22Rv1 (cell line): ENCODE measurements at regions not wholly inside any gene's neighbourhood (a gene's known extent, or its start where the extent isn't known, plus 50 kb on each side); places are given as distances from the start of the nearest gene placed in this dataset.

Source experiments
- ZFX ChIP-seq: fragments of 450-650 bp; IDR thresholded peaks from 2 replicates; pipeline ENCODE4 v1.6.1; 2017; ENCODE audit warnings: antibody characterized with exemption, borderline replicate concordance
- TF ChIP-seq, protein P1 (sequence below): fragments of 450-650 bp; IDR thresholded peaks from 2 replicates; pipeline ENCODE4 v1.5.1; 2017; ENCODE audit warnings: mild to moderate bottlenecking

GRCh38 chr2:7945026-7945425 is 736.8 kb upstream of the ID2 start:
- TF ChIP-seq, protein P1, sequence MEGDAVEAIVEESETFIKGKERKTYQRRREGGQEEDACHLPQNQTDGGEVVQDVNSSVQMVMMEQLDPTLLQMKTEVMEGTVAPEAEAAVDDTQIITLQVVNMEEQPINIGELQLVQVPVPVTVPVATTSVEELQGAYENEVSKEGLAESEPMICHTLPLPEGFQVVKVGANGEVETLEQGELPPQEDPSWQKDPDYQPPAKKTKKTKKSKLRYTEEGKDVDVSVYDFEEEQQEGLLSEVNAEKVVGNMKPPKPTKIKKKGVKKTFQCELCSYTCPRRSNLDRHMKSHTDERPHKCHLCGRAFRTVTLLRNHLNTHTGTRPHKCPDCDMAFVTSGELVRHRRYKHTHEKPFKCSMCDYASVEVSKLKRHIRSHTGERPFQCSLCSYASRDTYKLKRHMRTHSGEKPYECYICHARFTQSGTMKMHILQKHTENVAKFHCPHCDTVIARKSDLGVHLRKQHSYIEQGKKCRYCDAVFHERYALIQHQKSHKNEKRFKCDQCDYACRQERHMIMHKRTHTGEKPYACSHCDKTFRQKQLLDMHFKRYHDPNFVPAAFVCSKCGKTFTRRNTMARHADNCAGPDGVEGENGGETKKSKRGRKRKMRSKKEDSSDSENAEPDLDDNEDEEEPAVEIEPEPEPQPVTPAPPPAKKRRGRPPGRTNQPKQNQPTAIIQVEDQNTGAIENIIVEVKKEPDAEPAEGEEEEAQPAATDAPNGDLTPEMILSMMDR = no peak
- TF ChIP-seq ZFX = no peak
